Testis (tissue), 2 donors: ENCODE measurements at regions not wholly inside any gene's neighbourhood (a gene's known extent, or its start where the extent isn't known, plus 50 kb on each side); places are given as distances from the start of the nearest gene placed in this dataset.
"Not testable (repeated sequence)": the region's sequence is repeated elsewhere in the genome, so short reads cannot be mapped to it uniquely, and the experiment has no call there.

Experiments
- DNase-seq: peaks from one replicate; pipeline ENCODE4 v3.0.0-alpha.2; 2019
- H3K27ac ChIP-seq, 2 donors: fragments of 200-600 bp; sonication (generic); one replicate each; pipeline ENCODE4 v1.5.1; 2019
- H3K27me3 ChIP-seq: fragments of 200-600 bp; sonication (generic); one replicate; pipeline ENCODE4 v1.5.1; 2019
- H3K36me3 ChIP-seq: fragments of 200-600 bp; sonication (generic); one replicate; pipeline ENCODE4 v1.5.1; 2017; ENCODE audit warnings: low read depth; ENCODE audit errors: missing control alignments
- H3K4me1 ChIP-seq: fragments of 200-600 bp; sonication (generic); one replicate; pipeline ENCODE4 v1.5.1; 2019
- H3K4me3 ChIP-seq, 2 donors: fragments of 200-600 bp; sonication (generic); one replicate each; pipeline ENCODE4 v1.5.1; 2017 to 2019
- H3K9me3 ChIP-seq: fragments of 200-600 bp; sonication (generic); one replicate; pipeline ENCODE4 v1.5.1; 2017
- CTCF ChIP-seq, 3 experiments: fragments of 450-650 bp in 2 of 3; fragments of 200-600 bp in 1 of 3; sonication (generic) in 1 of 3; IDR thresholded peaks; one replicate each; pipeline ENCODE4 v1.5.1; 2016 to 2019; ENCODE audit warnings: antibody characterized with exemption in 3 of 3, mild to moderate bottlenecking in 2 of 3, moderate library complexity in 1 of 3
- POLR2A ChIP-seq: fragments of 450-650 bp; IDR thresholded peaks from one replicate; pipeline ENCODE4 v1.6.1; 2017; ENCODE audit warnings: antibody characterized with exemption, mild to moderate bottlenecking, moderate library complexity
- WGBS, 2 donors: methylation state at CpG; one replicate each; pipeline ENCODE4 v1.1.5; 2018; 5-methylcytosine and 5-hydroxymethylcytosine counted together
- intact Hi-C: fragments of 100-400 bp; cut with DNase I; formaldehyde crosslinking; loops from one replicate; pipeline ENCODE4 v1.15.1; 2023; ENCODE audit warnings: low total_unique reads

- Histone ChIP-seq H3K27ac (no peak overlapping the region), H3K4me3 (no peak overlapping the region), H3K27me3 (no peaks in the 10 kb centered on the region), H3K9me3 (no peaks in the 10 kb centered on the region), H3K4me1 (no peaks in the 10 kb centered on the region), H3K36me3 (no peaks in the 10 kb centered on the region)
- intact Hi-C loops: no loop called here
- no peak for DNase-seq
- TF ChIP-seq POLR2A: no peak
- TF ChIP-seq CTCF (IDR thresholded peaks at IDR 0.05): no peak
Measured at GRCh38 chr4:106579236-106579635, 210.7 kb upstream of the GIMD1 start.

GRCh38 chr4:106569146-106570031 lies 200.8 kb upstream of the GIMD1 start:
- Histone ChIP-seq H3K36me3 (no peaks in the 10 kb centered on the region), H3K4me3 (no peak overlapping the region), H3K27ac (no peak overlapping the region), H3K4me1 (no peaks in the 10 kb centered on the region), H3K27me3 (no peaks in the 10 kb centered on the region), H3K9me3 (no peaks in the 10 kb centered on the region)
- intact Hi-C loops: no loop called here
- no peak for DNase-seq
- no peak for TF ChIP-seq CTCF (IDR thresholded peaks at IDR 0.05)
- TF ChIP-seq POLR2A: no peak
- WGBS, 2 donors: 72 to 81% methylated on average over 7 of the region's 7 CpGs

GRCh38 chr4:106565727-106566126 lies 197.1 kb upstream of the GIMD1 start:
- H3K4me1 ChIP-seq: no peaks in the 10 kb centered on the region
- no peak for TF ChIP-seq POLR2A
- TF ChIP-seq CTCF (IDR thresholded peaks at IDR 0.05): no peak
- H3K27me3 ChIP-seq: no peaks in the 10 kb centered on the region
- H3K9me3 ChIP-seq: no peaks in the 10 kb centered on the region
- intact Hi-C loops: no loop called here
- WGBS, 2 donors: 49 to 64% methylated on average over 2 of the region's 2 CpGs
- no peak overlapping the region for H3K27ac ChIP-seq
- no peak overlapping the region for H3K4me3 ChIP-seq
- H3K36me3 ChIP-seq: no peaks in the 10 kb centered on the region
- DNase-seq: peak; percentile 37

- H3K27me3 ChIP-seq, DNase-seq, H3K4me3 ChIP-seq, H3K27ac ChIP-seq, intact Hi-C loops, H3K4me1 ChIP-seq, H3K36me3 ChIP-seq, H3K9me3 ChIP-seq: not testable (repeated sequence)
- WGBS, 2 donors: 60 to 95% methylated on average over 2 to 11 of the region's 11 CpGs
Measured at GRCh38 chr4:106563637-106564036, 195.1 kb upstream of the GIMD1 start.

GRCh38 chr4:106551724-106552123 lies 183.1 kb upstream of the GIMD1 start:
- intact Hi-C loops: no loop called here
- H3K4me3 ChIP-seq: no peak overlapping the region
- no peak for TF ChIP-seq POLR2A
- no peak for TF ChIP-seq CTCF (IDR thresholded peaks at IDR 0.05)

More at GRCh38 chr4:106551724-106552123, 183.1 kb upstream of the GIMD1 start:
- Histone ChIP-seq H3K36me3 (no peaks in the 10 kb centered on the region), H3K9me3 (no peaks in the 10 kb centered on the region), H3K27ac (no peak overlapping the region), H3K4me1 (no peaks in the 10 kb centered on the region), H3K27me3 (no peaks in the 10 kb centered on the region)
- DNase-seq: no peak
- WGBS, 2 donors: 98 to 100% methylated on average over 2 of the region's 2 CpGs
